Neural cell (in vitro differentiated cells): ENCODE measurements at regions not wholly inside any gene's neighbourhood (a gene's known extent, or its start where the extent isn't known, plus 50 kb on each side); places are given as distances from the start of the nearest gene placed in this dataset.

Experiments used
- CTCF ChIP-seq: fragments of 450-650 bp; IDR thresholded peaks from 2 replicates; pipeline ENCODE4 v1.5.1; 2014; ENCODE audit warnings: antibody characterized with exemption, mild to moderate bottlenecking, moderate library complexity; ENCODE audit not compliant: poor library complexity, severe bottlenecking
- EZH2 ChIP-seq: fragments of 200-600, 300-800 bp; shearing (Covaris generic), sonication (generic); IDR thresholded peaks from 2 replicates; pipeline ENCODE4 v1.6.1; 2014; ENCODE audit warnings: antibody characterized with exemption, low read length, borderline replicate concordance, mild to moderate bottlenecking; ENCODE audit not compliant: insufficient read depth, poor library complexity, severe bottlenecking
- POLR2AphosphoS5 ChIP-seq: IDR thresholded peaks from 2 replicates; pipeline ENCODE4 v1.6.1; 2012
- REST ChIP-seq: IDR thresholded peaks from 2 replicates; pipeline ENCODE4 v1.6.1; 2012; ENCODE audit warnings: borderline replicate concordance
- TAF1 ChIP-seq: IDR thresholded peaks from 2 replicates; pipeline ENCODE4 v1.6.1; 2012; ENCODE audit warnings: low read depth

- no peak for TF ChIP-seq POLR2AphosphoS5
- no peak for TF ChIP-seq CTCF
- TF ChIP-seq EZH2, result no peak
- no peak for TF ChIP-seq REST
- no peak for TF ChIP-seq TAF1
Measured at GRCh38 chr4:19009881-19010280, 988.3 kb upstream of the LCORL start.
